Neural cell (in vitro differentiated cells): ENCODE measurements at regions not wholly inside any gene's neighbourhood (a gene's known extent, or its start where the extent isn't known, plus 50 kb on each side); places are given as distances from the start of the nearest gene placed in this dataset.

ENCODE experiments used
- H2AFZ ChIP-seq: fragments of 200-600, 300-800 bp; sonication (generic), shearing (Covaris generic); 2 replicates; pipeline ENCODE4 v1.6.0; 2014; ENCODE audit warnings: low read depth, mild to moderate bottlenecking, antibody characterized with exemption, low read length, moderate library complexity
- H3F3A ChIP-seq: fragments of 200-600 bp; shearing (Covaris generic); 2 replicates; pipeline ENCODE4 v1.6.1; 2016; ENCODE audit warnings: mild to moderate bottlenecking, moderate library complexity, mixed read lengths, antibody characterized with exemption, low read length; ENCODE audit not compliant: insufficient read depth, poor library complexity, severe bottlenecking
- H3K27ac ChIP-seq: fragments of 200-600, 300-800 bp; sonication (generic), shearing (Covaris generic); 2 replicates; pipeline ENCODE4 v1.5.1; 2014; ENCODE audit warnings: mild to moderate bottlenecking, low read length, moderate library complexity
- H3K27me3 ChIP-seq: fragments of 300-800, 200-600 bp; sonication (generic), shearing (Covaris generic); 2 replicates; pipeline ENCODE4 v1.6.0; 2014; ENCODE audit warnings: mild to moderate bottlenecking, low read depth, low read length, moderate library complexity; ENCODE audit not compliant: insufficient read depth
- H3K36me3 ChIP-seq: fragments of 300-800, 200-600 bp; sonication (generic), shearing (Covaris generic); 2 replicates; pipeline ENCODE4 v1.5.1; 2014; ENCODE audit warnings: mild to moderate bottlenecking, antibody characterized with exemption, low read length, moderate library complexity; ENCODE audit not compliant: insufficient read depth
- H3K4me2 ChIP-seq: fragments of 300-800, 200-600 bp; sonication (generic), shearing (Covaris generic); 2 replicates; pipeline ENCODE4 v1.6.0; 2014; ENCODE audit warnings: mild to moderate bottlenecking, low read length
- H3K4me3 ChIP-seq: fragments of 300-800, 200-600 bp; sonication (generic), shearing (Covaris generic); 2 replicates; pipeline ENCODE4 v1.5.1; 2014; ENCODE audit warnings: mild to moderate bottlenecking, low read length, moderate library complexity
- H3K79me2 ChIP-seq: fragments of 200-600 bp; shearing (Covaris generic); replicated peaks from 2 replicates; pipeline ENCODE4 v1.6.0; 2014; ENCODE audit warnings: mild to moderate bottlenecking, low read length, moderate library complexity; ENCODE audit not compliant: insufficient read depth
- H3K9ac ChIP-seq: fragments of 300-800, 200-600 bp; sonication (generic), shearing (Covaris generic); 2 replicates; pipeline ENCODE4 v1.6.1; 2016; ENCODE audit warnings: mild to moderate bottlenecking, low read length, mixed read lengths
- H3K9me2 ChIP-seq: fragments of 200-600 bp; shearing (Covaris generic); 2 replicates; pipeline ENCODE4 v1.6.1; 2016; ENCODE audit warnings: mild to moderate bottlenecking, low read length, mixed read lengths; ENCODE audit not compliant: insufficient read depth
- H3K9me3 ChIP-seq: fragments of 200-600, 300-800 bp; sonication (generic), shearing (Covaris generic); 2 replicates; pipeline ENCODE4 v1.6.1; 2016; ENCODE audit warnings: mild to moderate bottlenecking, mixed run types, low read length, moderate library complexity, mixed read lengths
- H4K20me1 ChIP-seq: fragments of 200-600 bp; shearing (Covaris generic); 2 replicates; pipeline ENCODE4 v1.6.1; 2016; ENCODE audit warnings: mild to moderate bottlenecking, mixed run types; ENCODE audit not compliant: insufficient read depth
- CTCF ChIP-seq: fragments of 450-650 bp; IDR thresholded peaks from 2 replicates; pipeline ENCODE4 v1.5.1; 2014; ENCODE audit warnings: antibody characterized with exemption, mild to moderate bottlenecking, moderate library complexity; ENCODE audit not compliant: poor library complexity, severe bottlenecking
- EP300 ChIP-seq: fragments of 450-650 bp; conservative IDR thresholded peaks from 2 replicates; pipeline ENCODE4 v1.6.1; 2014; ENCODE audit warnings: antibody characterized with exemption, mild to moderate bottlenecking, moderate library complexity; ENCODE audit not compliant: poor library complexity, severe bottlenecking
- EZH2 ChIP-seq: fragments of 200-600, 300-800 bp; shearing (Covaris generic), sonication (generic); IDR thresholded peaks from 2 replicates; pipeline ENCODE4 v1.6.1; 2014; ENCODE audit warnings: antibody characterized with exemption, low read length, borderline replicate concordance, mild to moderate bottlenecking; ENCODE audit not compliant: insufficient read depth, poor library complexity, severe bottlenecking
- MXI1 ChIP-seq: fragments of 450-650 bp; conservative IDR thresholded peaks from 2 replicates; pipeline ENCODE4 v1.6.1; 2014; ENCODE audit warnings: antibody characterized with exemption, mild to moderate bottlenecking; ENCODE audit not compliant: poor library complexity, severe bottlenecking
- POLR2AphosphoS5 ChIP-seq: IDR thresholded peaks from 2 replicates; pipeline ENCODE4 v1.6.1; 2012
- RAD21 ChIP-seq: fragments of 450-650 bp; conservative IDR thresholded peaks from 2 replicates; pipeline ENCODE4 v1.6.1; 2014; ENCODE audit warnings: antibody characterized with exemption, mild to moderate bottlenecking, moderate library complexity
- REST ChIP-seq: IDR thresholded peaks from 2 replicates; pipeline ENCODE4 v1.6.1; 2012; ENCODE audit warnings: borderline replicate concordance
- SMC3 ChIP-seq: fragments of 450-650 bp; conservative IDR thresholded peaks from 2 replicates; pipeline ENCODE4 v1.6.1; 2014; ENCODE audit warnings: antibody characterized with exemption, mild to moderate bottlenecking, moderate library complexity; ENCODE audit not compliant: poor library complexity
- TAF1 ChIP-seq: IDR thresholded peaks from 2 replicates; pipeline ENCODE4 v1.6.1; 2012; ENCODE audit warnings: low read depth

GRCh38 chr1:36622741-36623648 is 140.3 kb upstream of the CSF3R start:
- H3K4me2 ChIP-seq: no peak overlapping the region
- no peak overlapping the region for H3K9ac ChIP-seq
- TF ChIP-seq CTCF (no peak), REST (no peak), EZH2 (no peak), TAF1 (no peak), RAD21 (no peak), POLR2AphosphoS5 (no peak), MXI1 (no peak), EP300 (no peak), SMC3 (no peak)
- H3K79me2 ChIP-seq: no peaks in the 10 kb centered on the region
- no peaks in the 10 kb centered on the region for H4K20me1 ChIP-seq
- H3K36me3 ChIP-seq: no peaks in the 10 kb centered on the region
- no peaks in the 10 kb centered on the region for H3K27me3 ChIP-seq
- no peak overlapping the region for H3K4me3 ChIP-seq
- no peak overlapping the region for H2AFZ ChIP-seq
- H3K9me3 ChIP-seq: no peaks in the 10 kb centered on the region
- H3K27ac ChIP-seq: no peak overlapping the region
- H3K9me2 ChIP-seq: no peaks in the 10 kb centered on the region
- no peaks in the 10 kb centered on the region for H3F3A ChIP-seq

- no peak overlapping the region for H3K4me3 ChIP-seq
- H3K79me2 ChIP-seq: no peaks in the 10 kb centered on the region
- no peak overlapping the region for H2AFZ ChIP-seq
Observed at GRCh38 chr1:36621531-36621930, 138.8 kb upstream of the CSF3R start.

More at GRCh38 chr1:36621531-36621930, 138.8 kb upstream of the CSF3R start:
- no peaks in the 10 kb centered on the region for H3K9me2 ChIP-seq
- H3K9ac ChIP-seq: no peak overlapping the region
- no peaks in the 10 kb centered on the region for H3F3A ChIP-seq
- H3K4me2 ChIP-seq: no peak overlapping the region
- H4K20me1 ChIP-seq: no peaks in the 10 kb centered on the region
- H3K9me3 ChIP-seq: no peaks in the 10 kb centered on the region
- H3K36me3 ChIP-seq: no peaks in the 10 kb centered on the region
- no peak for TF ChIP-seq TAF1
- TF ChIP-seq EP300: no peak
- no peak for TF ChIP-seq RAD21
- TF ChIP-seq POLR2AphosphoS5: no peak
- no peak for TF ChIP-seq SMC3
- no peak for TF ChIP-seq MXI1
- no peak for TF ChIP-seq CTCF
- no peak for TF ChIP-seq EZH2
- no peak for TF ChIP-seq REST
- no peak overlapping the region for H3K27ac ChIP-seq
- H3K27me3 ChIP-seq: no peaks in the 10 kb centered on the region
